Cerebellar cortex (tissue), 1 donor: ENCODE measurements at regions not wholly inside any gene's neighbourhood (a gene's known extent, or its start where the extent isn't known, plus 50 kb on each side); places are given as distances from the start of the nearest gene placed in this dataset.

Experiments
- DNase-seq: peaks from one replicate; pipeline ENCODE4 v3.0.0-alpha.2; 2015; ENCODE audit warnings: low spot score

GRCh38 chr5:144815131-144815530 is 644.5 kb downstream of the KCTD16 start:
- no peak for DNase-seq

GRCh38 chr5:144812763-144813162 is 642.1 kb downstream of the KCTD16 start:
- DNase-seq = no peak

- DNase-seq = no peak
Measured at GRCh38 chr5:144800169-144800568, 629.5 kb downstream of the KCTD16 start.

- DNase-seq = no peak
Measured at GRCh38 chr5:144798595-144798994, 627.9 kb downstream of the KCTD16 start.

- no peak for DNase-seq
Measured at GRCh38 chr5:144794922-144795321, 624.2 kb downstream of the KCTD16 start.

GRCh38 chr5:144788556-144788955 is 617.9 kb downstream of the KCTD16 start:
- DNase-seq = no peak

GRCh38 chr5:144788046-144788445 is 617.4 kb downstream of the KCTD16 start:
- no peak for DNase-seq

- no peak for DNase-seq
Measured at GRCh38 chr5:144779368-144779767, 608.7 kb downstream of the KCTD16 start.

GRCh38 chr5:144778561-144778960 is 607.9 kb downstream of the KCTD16 start:
- no peak for DNase-seq

GRCh38 chr5:144774197-144774596 is 603.5 kb downstream of the KCTD16 start:
- DNase-seq = no peak

GRCh38 chr5:144773628-144774027 is 603.0 kb downstream of the KCTD16 start:
- DNase-seq = no peak

GRCh38 chr5:144771802-144772201 is 601.1 kb downstream of the KCTD16 start:
- no peak for DNase-seq

GRCh38 chr5:144742361-144742760 is 571.7 kb downstream of the KCTD16 start:
- DNase-seq = no peak

GRCh38 chr5:144731786-144732185 is 561.1 kb downstream of the KCTD16 start:
- DNase-seq = no peak

- no peak for DNase-seq
Measured at GRCh38 chr5:144712090-144712489, 541.4 kb downstream of the KCTD16 start.

GRCh38 chr5:144711172-144711571 is 540.5 kb downstream of the KCTD16 start:
- DNase-seq = no peak

- no peak for DNase-seq
Measured at GRCh38 chr5:144710637-144711036, 540.0 kb downstream of the KCTD16 start.

GRCh38 chr5:144703776-144704175 is 533.1 kb downstream of the KCTD16 start:
- DNase-seq = no peak

GRCh38 chr5:144698484-144698883 is 527.8 kb downstream of the KCTD16 start:
- DNase-seq = no peak

GRCh38 chr5:144697847-144698262 is 527.2 kb downstream of the KCTD16 start:
- DNase-seq = no peak

- no peak for DNase-seq
Measured at GRCh38 chr5:144691936-144692335, 521.3 kb downstream of the KCTD16 start.

- DNase-seq = no peak
Measured at GRCh38 chr5:144684899-144685298, 514.2 kb downstream of the KCTD16 start.

GRCh38 chr5:144680711-144681110 is 510.0 kb downstream of the KCTD16 start:
- DNase-seq = no peak

GRCh38 chr5:144671066-144671465 is 500.4 kb downstream of the KCTD16 start:
- no peak for DNase-seq

GRCh38 chr5:144659634-144660227 is 489.1 kb downstream of the KCTD16 start:
- DNase-seq = no peak
